ENCODE measurements at regions not wholly inside any gene's neighbourhood (a gene's known extent, or its start where the extent isn't known, plus 50 kb on each side); places are given as distances from the start of the nearest gene placed in this dataset.

GRCh38 chr18:60865801-60866200 lies 467.4 kb upstream of the CDH20 start:
- TF ChIP-seq CTCF (IDR thresholded peaks at IDR 0.05) = no peak
- no peak for TF ChIP-seq POLR2A (IDR thresholded peaks at IDR 0.05)
